LNCaP clone FGC (cell line): ENCODE measurements at regions not wholly inside any gene's neighbourhood (a gene's known extent, or its start where the extent isn't known, plus 50 kb on each side); places are given as distances from the start of the nearest gene placed in this dataset.

Source experiments
- DNase-seq: peaks from one replicate; pipeline ENCODE4 v3.0.0-alpha.2; 2011; ENCODE audit warnings: low read depth
- H3K4me3 ChIP-seq: 2 replicates; pipeline ENCODE4 v1.5.1; 2011; ENCODE audit warnings: mild to moderate bottlenecking, low read depth, low read length, control low read depth
- TF ChIP-seq, protein P1 (sequence below): IDR thresholded peaks from 2 replicates; pipeline ENCODE4 v1.5.1; 2012; ENCODE audit warnings: mild to moderate bottlenecking; ENCODE audit not compliant: control insufficient read depth, insufficient read depth; ENCODE audit errors: extremely low read depth

GRCh38 chr1:55943721-55944435 is 635.5 kb downstream of the PLPP3 start:
- H3K4me3 ChIP-seq, result no peak overlapping the region
- no peak for DNase-seq
- TF ChIP-seq, protein P1, sequence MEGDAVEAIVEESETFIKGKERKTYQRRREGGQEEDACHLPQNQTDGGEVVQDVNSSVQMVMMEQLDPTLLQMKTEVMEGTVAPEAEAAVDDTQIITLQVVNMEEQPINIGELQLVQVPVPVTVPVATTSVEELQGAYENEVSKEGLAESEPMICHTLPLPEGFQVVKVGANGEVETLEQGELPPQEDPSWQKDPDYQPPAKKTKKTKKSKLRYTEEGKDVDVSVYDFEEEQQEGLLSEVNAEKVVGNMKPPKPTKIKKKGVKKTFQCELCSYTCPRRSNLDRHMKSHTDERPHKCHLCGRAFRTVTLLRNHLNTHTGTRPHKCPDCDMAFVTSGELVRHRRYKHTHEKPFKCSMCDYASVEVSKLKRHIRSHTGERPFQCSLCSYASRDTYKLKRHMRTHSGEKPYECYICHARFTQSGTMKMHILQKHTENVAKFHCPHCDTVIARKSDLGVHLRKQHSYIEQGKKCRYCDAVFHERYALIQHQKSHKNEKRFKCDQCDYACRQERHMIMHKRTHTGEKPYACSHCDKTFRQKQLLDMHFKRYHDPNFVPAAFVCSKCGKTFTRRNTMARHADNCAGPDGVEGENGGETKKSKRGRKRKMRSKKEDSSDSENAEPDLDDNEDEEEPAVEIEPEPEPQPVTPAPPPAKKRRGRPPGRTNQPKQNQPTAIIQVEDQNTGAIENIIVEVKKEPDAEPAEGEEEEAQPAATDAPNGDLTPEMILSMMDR, result no peak

DNA sequence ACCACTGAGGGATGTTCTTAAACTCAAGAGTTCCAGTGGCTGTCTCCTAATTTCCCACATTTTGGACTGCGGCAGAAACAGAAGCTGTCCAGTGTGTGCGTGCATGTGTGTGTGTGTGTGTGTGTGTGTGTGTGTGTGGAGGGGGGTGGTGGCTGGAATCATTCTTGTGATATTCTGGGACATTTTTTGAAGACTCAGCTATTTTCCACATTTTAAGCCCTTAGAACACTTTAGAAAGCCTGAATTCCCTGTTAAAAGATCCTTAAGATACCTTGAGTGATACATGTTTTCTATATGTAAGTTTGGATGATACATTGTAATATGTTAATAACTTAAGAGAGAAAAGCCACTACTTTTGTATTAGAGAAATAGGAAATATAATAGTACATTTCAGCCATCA is 636.4 kb downstream of the PLPP3 start:
- TF ChIP-seq, protein P1, result no peak

GRCh38 chr1:55939866-55940265 is 639.5 kb downstream of the PLPP3 start:
- DNase-seq, result no peak
- H3K4me3 ChIP-seq, result no peak overlapping the region
- TF ChIP-seq, protein P1, result no peak

More for the DNA sequence above, 636.4 kb downstream of the PLPP3 start:
- H3K4me3 ChIP-seq, result no peak overlapping the region
- DNase-seq, result no peak

DNA sequence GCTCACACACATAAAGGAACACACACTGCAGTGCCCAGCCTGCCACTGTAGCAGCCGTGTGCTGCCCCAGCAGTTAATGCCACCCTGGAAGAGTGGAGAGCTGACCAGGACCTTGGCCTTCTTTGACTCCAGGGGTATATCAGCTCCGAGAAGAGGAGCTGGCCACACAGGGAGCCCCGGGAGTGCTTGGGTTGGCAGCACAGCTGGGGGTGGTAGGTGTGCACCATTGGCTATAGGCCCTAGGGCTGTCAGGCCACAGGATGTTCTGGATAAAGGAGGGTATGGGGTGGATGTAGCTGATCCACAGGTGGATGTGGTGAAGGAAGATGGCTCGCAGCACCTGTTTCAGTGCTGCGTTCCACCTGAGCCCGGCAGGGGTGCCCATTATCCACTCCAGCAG is 640.5 kb downstream of the PLPP3 start:
- DNase-seq, result no peak
- TF ChIP-seq, protein P1, result no peak
- no peak overlapping the region for H3K4me3 ChIP-seq

DNA sequence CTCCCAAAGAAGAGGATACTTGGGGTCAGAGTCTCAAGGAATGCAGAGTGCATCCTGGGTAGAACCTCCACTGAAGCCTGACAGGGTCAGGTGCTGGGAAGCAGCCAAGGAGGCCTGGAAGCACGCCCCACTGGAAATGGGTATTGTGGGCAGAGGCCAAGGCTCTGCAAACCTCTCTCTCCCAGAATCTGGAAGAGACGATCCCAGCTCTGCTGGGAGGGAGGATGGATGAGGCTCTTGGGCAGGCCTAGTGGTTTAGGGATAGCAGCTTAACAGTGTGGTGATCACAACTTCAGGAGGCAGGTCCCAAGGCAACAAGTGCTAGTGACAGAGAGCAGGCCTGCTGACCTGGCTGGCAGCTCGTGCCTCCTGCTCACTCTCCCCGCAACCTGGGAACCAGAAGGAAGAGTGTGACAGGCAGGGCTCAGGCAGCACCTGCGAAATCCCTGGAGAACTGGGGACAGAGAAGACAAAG is 641.0 kb downstream of the PLPP3 start:
- DNase-seq, result no peak
- TF ChIP-seq, protein P1, result no peak

DNA sequence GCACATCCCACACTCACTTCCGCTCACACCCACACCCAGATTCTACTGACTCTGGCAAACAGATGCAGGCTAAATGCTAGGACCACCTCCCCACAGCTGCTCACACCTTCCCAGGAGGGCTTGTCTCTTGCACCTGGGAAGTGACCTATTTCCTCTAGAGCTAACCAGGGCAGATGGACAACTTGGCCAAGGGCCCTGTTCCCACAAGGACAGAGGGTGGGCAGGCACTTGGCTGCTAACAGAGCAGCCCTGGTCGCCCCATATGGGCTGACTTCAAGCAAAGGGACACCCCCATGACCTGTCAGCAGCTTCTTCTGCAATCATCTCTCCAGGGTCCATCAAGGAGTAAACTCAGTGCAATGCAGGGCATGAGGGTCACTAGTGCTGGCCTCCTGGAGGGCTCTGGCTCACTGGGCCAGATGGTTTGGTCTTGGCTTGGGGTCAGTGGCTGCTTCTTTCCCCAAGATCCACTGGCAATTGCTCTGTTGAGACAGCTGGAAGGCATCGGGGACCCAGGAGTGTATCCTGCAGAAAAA is 641.5 kb downstream of the PLPP3 start:
- TF ChIP-seq, protein P1, result no peak
- H3K4me3 ChIP-seq, result no peak overlapping the region
- no peak for DNase-seq

More for the DNA sequence above, 641.0 kb downstream of the PLPP3 start:
- H3K4me3 ChIP-seq, result no peak overlapping the region
